LNCaP clone FGC (cell line): ENCODE measurements at regions not wholly inside any gene's neighbourhood (a gene's known extent, or its start where the extent isn't known, plus 50 kb on each side); places are given as distances from the start of the nearest gene placed in this dataset.

Experiments
- DNase-seq: peaks from one replicate; pipeline ENCODE4 v3.0.0-alpha.2; 2011; ENCODE audit warnings: low read depth
- H3K4me3 ChIP-seq: 2 replicates; pipeline ENCODE4 v1.5.1; 2011; ENCODE audit warnings: mild to moderate bottlenecking, low read depth, low read length, control low read depth
- CTCF ChIP-seq: IDR thresholded peaks from 2 replicates; pipeline ENCODE4 v1.5.1; 2012; ENCODE audit warnings: mild to moderate bottlenecking; ENCODE audit not compliant: control insufficient read depth, insufficient read depth; ENCODE audit errors: extremely low read depth

- TF ChIP-seq CTCF, result no peak
- H3K4me3 ChIP-seq, result no peak overlapping the region
- DNase-seq, result no peak
Measured at GRCh38 chrY:7807516-7807870, 895.9 kb upstream of the AMELY start.

- H3K4me3 ChIP-seq, result no peak overlapping the region
- DNase-seq, result no peak
- TF ChIP-seq CTCF, result no peak
Measured at GRCh38 chrY:7806592-7807515, 895.3 kb upstream of the AMELY start.

- DNase-seq, result no peak
- TF ChIP-seq CTCF, result no peak
- H3K4me3 ChIP-seq, result no peak overlapping the region
Measured at GRCh38 chrY:7805624-7806023, 894.1 kb upstream of the AMELY start.

- H3K4me3 ChIP-seq, result no peak overlapping the region
- DNase-seq, result no peak
- no peak for TF ChIP-seq CTCF
Measured at GRCh38 chrY:7803737-7804136, 892.2 kb upstream of the AMELY start.

- TF ChIP-seq CTCF, result no peak
- DNase-seq, result no peak
- no peak overlapping the region for H3K4me3 ChIP-seq
Measured at GRCh38 chrY:7796128-7796527, 884.6 kb upstream of the AMELY start.

- no peak overlapping the region for H3K4me3 ChIP-seq
- DNase-seq, result peak; percentile 70
- TF ChIP-seq CTCF, result no peak
Measured at GRCh38 chrY:7794441-7794840, 882.9 kb upstream of the AMELY start.

- no peak overlapping the region for H3K4me3 ChIP-seq
- no peak for TF ChIP-seq CTCF
- no peak for DNase-seq
Measured at GRCh38 chrY:7793989-7794388, 882.4 kb upstream of the AMELY start.
